ENCODE measurements at regions not wholly inside any gene's neighbourhood (a gene's known extent, or its start where the extent isn't known, plus 50 kb on each side); places are given as distances from the start of the nearest gene placed in this dataset.

GRCh38 chr3:174675406-174675805, 183.7 kb upstream of the NAALADL2 start:
- no peak for DNase-seq

GRCh38 chr3:174681784-174682183, 177.3 kb upstream of the NAALADL2 start:
- DNase-seq, result no peak

DNA sequence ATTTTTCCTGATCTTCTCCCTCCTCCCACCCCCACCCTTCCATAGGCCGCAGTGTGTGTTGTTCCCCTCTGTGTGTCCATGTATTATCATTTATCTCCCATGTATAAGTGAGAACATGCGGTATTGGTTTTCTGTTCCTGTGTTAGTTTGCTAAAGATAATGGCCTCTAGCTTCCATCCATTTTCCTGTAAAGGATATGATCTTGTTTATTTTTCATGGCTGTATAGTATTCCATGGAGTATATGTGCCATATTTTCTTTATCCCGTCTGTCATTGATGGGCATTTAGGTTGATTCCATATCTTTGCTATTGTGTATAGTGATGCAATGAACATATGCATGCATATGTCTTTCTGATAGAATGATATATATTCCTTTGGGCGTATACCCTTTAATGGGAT, 173.3 kb upstream of the NAALADL2 start:
- no peak for DNase-seq

DNA sequence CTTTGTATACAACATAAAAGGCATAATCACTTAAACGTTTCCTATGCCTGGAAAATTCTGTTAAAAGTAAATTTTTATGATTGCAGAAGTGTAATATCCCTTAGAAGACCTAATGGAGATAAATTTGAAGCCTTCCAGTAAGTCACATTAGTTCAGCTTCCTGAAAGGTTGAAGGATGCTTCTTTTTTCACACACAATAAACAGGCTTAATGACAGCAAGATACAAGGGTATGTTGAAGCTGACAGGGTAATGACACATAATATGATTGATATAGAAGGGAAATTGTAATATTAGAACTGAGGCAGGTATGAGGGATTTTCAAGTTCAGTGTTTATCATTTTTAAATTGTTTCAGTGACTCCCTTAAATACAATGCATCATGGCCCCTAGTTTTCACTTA, 161.8 kb upstream of the NAALADL2 start:
- DNase-seq, result no peak

GRCh38 chr3:174700736-174701135, 158.4 kb upstream of the NAALADL2 start:
- DNase-seq, result no peak

- DNase-seq, result no peak
Observed at GRCh38 chr3:174710612-174711011, 148.5 kb upstream of the NAALADL2 start.

DNA sequence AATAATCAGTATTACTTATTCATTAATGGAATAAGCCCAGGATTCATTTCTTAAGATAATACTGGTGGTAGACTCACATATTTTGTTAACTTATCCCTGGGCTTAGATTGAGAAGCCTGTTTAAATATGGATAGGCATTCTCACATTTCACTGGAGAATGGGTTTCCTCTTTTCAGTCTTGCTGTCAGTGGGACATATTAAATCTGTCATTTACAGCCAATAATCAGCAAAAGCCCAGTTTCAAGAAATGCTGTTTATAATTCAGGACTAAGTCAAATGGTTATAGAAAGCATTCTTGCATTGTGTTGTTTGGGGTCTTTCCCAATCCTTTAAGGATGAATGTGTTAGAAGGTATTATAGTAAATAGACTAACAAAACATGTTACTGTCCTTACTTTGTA, 143.7 kb upstream of the NAALADL2 start:
- DNase-seq, result no peak

DNA sequence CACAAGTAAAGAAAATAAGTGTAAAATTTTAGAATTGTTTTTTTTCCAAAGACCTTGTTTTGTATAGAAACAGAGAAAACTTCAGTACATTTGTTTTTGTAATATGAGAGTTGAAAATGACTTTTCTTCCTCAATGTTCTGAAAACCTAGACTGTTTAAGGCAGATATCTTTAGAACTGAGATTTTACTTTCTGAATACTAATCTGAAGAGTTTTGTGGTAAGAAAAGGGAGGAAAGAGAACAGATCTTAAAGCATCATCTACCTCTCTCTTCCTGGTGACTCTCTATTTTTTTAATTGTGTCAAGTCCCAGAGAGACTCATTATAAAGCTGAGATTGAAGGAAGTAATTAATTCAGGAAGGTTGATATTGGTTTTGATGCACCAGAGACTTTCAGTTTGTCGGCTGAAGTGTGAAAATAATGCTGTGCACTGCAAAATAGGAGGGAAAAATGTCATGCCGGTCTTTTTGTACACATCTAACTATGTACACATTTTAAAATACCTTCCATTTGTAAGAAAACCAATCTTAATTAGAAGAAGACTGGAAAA, 142.1 kb upstream of the NAALADL2 start:
- no peak for DNase-seq

GRCh38 chr3:174720717-174721116, 138.4 kb upstream of the NAALADL2 start:
- no peak for DNase-seq

GRCh38 chr3:174725303-174725702, 133.8 kb upstream of the NAALADL2 start:
- DNase-seq, result no peak

DNA sequence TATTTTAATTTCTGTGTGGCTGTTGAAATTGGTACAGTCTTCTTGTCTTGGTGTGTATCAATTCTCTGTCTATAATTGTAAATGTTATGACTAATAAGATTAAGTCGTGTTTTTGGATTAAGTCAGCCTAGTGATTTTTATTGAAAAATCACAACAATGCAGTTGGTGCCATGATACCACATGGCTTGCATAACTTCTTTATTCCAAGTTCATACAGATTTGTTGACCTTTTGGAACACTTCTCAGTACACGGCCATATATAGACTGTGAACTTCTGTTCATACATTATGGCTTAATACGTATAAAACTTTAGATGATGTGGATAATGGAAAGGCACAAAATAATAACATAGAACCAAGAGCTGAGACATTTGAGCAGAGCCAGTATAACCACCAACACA, 121.2 kb upstream of the NAALADL2 start:
- no peak for DNase-seq

DNA sequence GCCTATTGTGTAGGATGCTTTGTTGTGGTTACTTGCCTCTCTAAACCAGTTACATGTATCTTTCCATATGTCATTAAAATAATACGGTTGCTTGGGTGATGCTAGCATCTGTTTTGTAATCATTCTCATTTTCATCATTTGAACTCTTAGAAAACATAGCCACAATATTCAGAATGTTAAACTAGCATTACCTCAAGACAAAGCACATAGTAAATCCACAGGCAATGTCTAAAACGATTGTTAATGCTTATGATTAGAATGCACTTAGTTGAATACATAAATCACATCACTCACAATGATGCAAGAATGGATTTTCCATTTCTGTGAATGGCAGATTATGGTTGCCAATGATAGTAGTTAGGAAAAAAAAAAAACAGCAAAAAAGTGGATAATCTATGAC, 110.0 kb upstream of the NAALADL2 start:
- DNase-seq, result no peak

GRCh38 chr3:174755833-174756829, 103.0 kb upstream of the NAALADL2 start:
- DNase-seq, result no peak

DNA sequence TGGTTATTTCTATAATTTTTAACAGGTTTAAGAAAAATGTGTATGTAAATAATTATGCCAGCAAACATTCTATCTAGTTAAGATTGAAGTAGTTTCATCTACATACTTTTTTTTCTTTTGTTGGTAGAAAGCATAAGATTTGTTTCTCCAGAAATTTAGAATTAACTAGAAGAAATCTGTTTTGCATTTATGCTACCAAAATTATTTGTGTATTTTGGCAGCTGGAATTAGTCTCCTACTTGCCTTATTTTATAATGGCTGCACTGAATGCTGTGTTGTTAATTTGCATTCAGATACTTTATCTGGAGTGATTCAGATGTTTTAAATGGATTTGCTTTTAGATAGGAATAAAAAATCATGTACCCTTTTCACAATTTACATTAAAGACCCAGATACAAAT, 100.2 kb upstream of the NAALADL2 start:
- DNase-seq, result no peak

- DNase-seq, result no peak
Observed at GRCh38 chr3:174767406-174767805, 91.7 kb upstream of the NAALADL2 start.

DNA sequence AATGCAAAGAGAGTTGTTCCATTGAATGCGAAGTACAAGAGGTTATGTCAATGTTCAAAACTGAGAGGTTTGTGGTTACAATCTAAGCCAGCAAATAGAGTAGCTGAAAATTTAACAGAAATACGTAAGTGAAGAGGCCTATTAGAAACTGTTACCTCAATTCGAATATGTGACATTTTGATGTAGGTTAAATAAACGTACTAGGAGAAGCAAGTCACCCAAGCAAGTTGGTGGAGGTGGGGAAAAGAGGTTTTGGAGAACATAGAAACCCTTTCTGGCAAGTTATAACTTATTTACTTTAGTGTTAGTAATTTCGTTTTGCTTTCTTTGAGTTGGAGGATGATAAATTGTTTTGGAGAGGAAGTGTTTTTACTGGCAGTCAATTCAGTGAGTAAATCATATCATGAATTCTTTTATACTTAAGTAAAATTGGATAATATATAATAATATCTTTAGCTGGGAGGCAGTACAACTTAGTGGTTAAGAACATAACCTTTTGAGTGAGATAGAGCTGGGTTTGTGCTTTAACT, 91.2 kb upstream of the NAALADL2 start:
- DNase-seq, result no peak

- no peak for DNase-seq
Observed at GRCh38 chr3:174769171-174769570, 90.0 kb upstream of the NAALADL2 start.

GRCh38 chr3:174775603-174776002, 83.5 kb upstream of the NAALADL2 start:
- DNase-seq, result no peak

- DNase-seq, result no peak
Observed at GRCh38 chr3:174776123-174776522, 83.0 kb upstream of the NAALADL2 start.

GRCh38 chr3:174776636-174777035, 82.5 kb upstream of the NAALADL2 start:
- DNase-seq, result no peak

DNA sequence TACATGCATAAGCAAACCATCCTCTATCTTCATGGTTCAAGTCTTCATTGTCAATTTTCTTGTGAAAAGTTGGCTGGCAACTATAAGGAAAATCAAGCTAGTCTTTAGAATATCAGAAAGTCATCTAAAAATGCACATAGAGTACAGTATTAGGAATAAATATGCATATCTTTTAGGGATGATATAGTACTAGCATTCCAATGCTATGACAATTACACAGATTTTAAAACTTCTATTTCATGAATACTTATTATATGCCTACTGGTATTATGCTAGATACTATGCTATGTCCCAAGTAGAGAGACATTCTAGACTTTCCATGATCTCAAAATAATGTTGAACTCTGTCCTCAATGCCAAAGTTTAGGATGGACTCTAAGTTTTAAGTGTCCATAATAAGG, 81.3 kb upstream of the NAALADL2 start:
- DNase-seq, result no peak

DNA sequence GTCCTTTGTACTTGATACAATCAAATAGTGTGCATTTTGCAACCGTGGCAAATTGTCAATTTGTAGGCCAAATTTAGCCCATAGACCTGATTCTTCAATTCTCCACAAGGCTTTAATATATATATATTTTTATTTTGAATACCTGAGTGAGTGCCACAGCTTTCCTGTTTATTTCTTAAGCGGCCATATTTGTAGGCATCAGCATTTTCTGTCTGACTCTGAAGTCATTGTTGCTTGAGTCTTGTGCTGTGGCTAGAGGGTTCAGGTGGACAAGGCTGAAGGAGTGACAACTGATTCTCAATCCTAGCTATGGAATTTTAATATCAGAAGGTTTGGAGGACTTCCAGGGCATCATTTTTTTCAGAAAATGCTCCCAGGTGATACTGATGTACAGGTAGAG, 75.6 kb upstream of the NAALADL2 start:
- no peak for DNase-seq

GRCh38 chr3:174784206-174784934, 74.8 kb upstream of the NAALADL2 start:
- no peak for DNase-seq

DNA sequence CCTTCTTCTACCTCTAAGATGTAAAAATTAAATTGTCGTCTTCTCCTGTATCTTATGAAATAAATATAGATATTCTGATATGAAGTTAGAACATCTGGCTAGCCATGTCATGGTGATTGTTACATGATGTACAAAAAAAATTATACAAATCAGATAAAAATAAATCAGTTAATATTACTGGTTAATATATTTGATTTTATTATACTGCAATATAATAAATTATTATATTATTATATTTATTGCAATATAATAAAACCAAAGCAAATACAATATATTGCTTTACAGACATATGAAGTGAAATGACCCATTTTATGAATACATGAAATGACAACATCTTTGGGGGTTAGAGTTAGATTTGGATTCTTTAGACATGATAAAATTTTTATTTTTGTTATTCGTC, 72.3 kb upstream of the NAALADL2 start:
- DNase-seq, result no peak
